Medulla oblongata (tissue), 1 donor: ENCODE measurements at regions not wholly inside any gene's neighbourhood (a gene's known extent, or its start where the extent isn't known, plus 50 kb on each side); places are given as distances from the start of the nearest gene placed in this dataset.
"Not testable (repeated sequence)": the region's sequence is repeated elsewhere in the genome, so short reads cannot be mapped to it uniquely, and the experiment has no call there.

ENCODE experiments used
- DNase-seq: peaks from one replicate; pipeline ENCODE4 v3.0.0-alpha.2; 2015; ENCODE audit errors: extremely low spot score

GRCh38 chr4:23408913-23409312 is 480.9 kb downstream of the PPARGC1A start:
- DNase-seq, result not testable (repeated sequence)

DNA sequence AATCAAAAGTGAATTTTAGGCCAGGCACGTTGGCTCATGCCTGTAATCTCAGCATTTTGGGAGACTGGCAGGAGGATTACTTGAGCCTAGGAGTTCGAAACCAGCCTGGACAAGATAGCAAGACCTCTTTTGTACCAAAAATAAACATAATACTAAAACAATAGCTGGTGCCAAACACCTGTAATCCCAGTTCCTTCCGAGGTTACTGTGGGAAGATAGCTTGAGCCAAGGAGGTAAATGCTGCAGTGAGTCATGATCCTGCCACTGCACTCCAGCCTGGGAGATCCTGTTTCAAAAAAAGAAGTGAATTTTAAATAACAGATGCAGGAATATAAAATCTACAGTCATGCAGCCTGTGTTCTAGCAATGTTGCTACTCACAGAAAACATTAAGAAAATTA is 488.3 kb downstream of the PPARGC1A start:
- DNase-seq, result no peak

DNA sequence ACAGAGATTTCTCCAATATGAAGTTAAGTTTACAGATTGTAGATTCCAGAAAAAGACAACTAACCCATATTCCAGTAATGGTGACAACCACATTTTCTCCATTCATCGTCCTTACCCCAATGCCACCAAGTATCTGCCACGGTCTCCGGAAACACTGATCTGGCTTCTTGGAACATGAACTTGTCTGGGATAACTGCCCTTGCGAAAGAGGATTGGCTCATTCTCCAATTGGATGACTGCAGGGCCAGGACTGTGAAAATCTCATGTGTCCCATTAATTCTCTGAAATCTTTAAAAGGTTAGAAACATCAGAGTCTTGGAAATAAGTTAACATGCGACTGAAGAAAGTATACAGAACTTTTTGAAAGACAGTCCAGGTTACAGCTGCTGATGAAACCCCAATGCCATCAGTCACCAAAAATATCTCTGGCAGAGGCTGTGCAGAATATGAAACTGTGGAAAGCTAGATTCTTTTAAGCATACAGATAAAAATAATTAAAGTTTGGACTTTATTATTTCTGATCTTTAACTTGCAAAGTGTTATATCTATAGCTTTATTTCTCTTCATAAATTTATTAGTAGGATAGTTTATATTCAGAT is 496.9 kb downstream of the PPARGC1A start:
- DNase-seq, result no peak

DNA sequence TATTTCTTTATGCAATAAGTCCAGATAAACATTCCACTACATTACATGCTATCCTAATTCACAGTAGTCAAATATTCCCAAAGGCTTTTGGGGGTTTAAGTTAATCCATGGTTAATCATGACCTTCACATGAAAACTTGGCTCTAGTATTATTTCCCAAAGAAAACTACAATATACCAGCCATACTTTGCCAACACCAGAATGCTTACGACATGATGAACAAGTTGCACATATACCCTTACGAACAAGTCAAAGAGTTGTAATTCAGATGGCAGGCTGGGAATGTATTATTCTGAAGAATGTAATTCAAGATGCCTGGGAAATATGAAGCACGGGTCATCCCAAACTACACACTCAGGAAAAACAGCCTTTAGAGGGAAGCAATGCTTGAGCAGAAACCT is 499.6 kb downstream of the PPARGC1A start:
- no peak for DNase-seq

DNA sequence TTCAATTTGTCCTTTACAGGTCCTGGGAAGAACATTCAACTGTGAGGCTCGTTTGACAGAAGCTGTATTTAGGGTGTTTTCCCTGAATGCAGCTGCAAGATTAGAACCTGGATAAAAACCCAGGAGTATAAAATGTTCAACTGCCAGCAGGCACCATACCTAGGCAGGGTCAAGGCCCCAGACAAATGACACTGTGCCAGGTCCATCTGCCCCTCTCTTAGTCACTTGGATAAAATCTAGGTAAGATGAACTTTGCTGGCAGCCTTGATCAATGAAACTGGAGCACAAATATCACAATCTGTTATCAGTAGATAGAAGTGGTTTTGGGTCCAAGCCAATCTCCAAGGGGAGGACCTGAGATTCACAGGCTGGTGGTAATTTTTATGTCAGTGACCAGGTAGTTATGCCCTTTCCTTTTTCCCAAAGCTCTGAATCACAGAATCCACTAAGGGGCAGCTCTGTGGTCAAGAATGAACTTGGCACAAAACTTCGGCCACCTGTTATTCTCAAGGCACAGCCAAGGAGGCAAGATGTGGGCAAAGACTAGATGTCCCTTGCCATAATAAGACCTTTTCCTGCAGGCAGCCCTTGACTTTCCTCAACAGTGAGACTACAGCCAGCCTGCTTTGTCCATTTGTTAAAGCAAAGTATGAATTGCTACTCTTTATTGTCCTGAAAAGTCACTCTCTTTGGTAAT is 501.0 kb downstream of the PPARGC1A start:
- no peak for DNase-seq

GRCh38 chr4:23388255-23388654 is 501.6 kb downstream of the PPARGC1A start:
- DNase-seq, result no peak

DNA sequence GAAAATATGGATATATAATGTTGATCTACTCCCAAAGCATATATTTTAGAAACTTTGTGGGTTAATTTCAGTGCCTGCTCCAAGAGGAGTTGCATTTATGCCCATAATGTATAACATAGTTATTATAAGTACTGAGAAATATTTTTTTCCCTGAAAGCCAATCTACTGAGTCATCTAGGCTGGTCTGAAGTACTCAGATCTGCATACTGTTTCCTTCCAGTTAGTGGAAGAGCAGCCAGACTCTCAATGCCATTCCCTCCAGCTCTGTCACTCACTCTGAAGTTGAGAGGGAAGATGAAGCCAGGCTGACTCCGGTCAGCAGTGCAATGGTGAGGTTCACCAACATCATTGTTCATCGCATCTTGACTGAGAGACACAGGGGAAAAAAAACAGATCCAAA is 505.1 kb downstream of the PPARGC1A start:
- no peak for DNase-seq

GRCh38 chr4:23382879-23383278 is 507.0 kb downstream of the PPARGC1A start:
- no peak for DNase-seq

DNA sequence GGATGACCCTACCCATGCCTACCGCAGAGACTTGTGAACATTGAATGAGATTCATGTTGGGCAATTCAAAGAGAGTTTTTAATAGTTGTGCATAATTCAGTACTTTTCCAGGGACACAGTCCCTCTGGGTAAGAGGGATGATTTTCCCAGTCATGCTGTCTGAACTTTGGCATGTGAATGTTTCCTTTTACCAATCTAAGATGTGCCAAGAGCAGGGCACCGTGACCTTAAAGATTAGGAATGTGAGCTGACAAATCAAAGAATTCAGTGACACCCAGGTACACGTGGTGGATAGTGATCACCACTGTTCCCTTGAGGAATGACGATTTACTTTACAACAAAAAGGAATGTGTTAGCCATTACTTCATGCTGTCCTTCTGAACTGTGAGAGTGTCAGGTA is 515.6 kb downstream of the PPARGC1A start:
- no peak for DNase-seq

GRCh38 chr4:23373261-23373660 is 516.6 kb downstream of the PPARGC1A start:
- no peak for DNase-seq

DNA sequence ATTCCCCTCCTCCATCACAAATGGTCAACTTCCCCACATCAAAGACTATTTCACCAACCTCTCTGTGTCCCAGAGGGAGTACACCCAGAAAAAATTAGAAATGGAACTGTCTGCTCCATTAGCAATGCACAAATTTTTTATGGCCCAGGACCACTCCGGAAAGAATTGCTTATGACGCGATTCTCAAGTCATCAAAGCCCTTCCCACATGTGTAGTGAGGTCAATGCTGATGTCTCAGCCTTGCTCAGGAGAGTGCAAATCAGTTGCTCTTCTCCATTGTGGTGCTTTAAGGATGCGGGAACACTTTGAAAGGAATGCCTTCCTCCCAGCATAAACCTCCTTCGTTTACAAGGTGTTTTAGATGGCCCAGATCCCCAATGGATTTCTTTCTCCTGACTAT is 518.3 kb downstream of the PPARGC1A start:
- DNase-seq, result no peak

DNA sequence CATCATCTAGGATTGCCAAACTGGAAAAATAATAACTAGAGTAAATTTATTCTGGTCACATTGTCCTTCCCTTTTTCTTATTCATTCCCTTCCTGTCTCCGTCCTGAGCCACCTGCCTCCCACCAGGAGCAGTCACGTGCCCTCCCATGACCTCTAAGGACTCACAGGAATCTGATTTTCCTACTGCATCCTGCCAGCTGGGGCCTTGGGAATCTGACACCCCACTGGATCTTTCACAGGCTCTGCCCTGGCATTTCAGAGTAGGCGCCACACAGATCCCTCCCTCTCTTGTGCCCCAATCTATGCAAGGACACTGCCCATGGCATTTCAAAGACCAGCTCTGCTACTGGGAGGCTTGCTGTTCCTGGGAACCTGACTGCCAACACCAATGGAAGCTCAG is 520.5 kb downstream of the PPARGC1A start:
- DNase-seq, result no peak

- no peak for DNase-seq
Observed at GRCh38 chr4:23368081-23368697, 521.7 kb downstream of the PPARGC1A start.

GRCh38 chr4:23366557-23366906 is 523.3 kb downstream of the PPARGC1A start:
- DNase-seq, result no peak

GRCh38 chr4:23365871-23366556 is 523.8 kb downstream of the PPARGC1A start:
- no peak for DNase-seq

DNA sequence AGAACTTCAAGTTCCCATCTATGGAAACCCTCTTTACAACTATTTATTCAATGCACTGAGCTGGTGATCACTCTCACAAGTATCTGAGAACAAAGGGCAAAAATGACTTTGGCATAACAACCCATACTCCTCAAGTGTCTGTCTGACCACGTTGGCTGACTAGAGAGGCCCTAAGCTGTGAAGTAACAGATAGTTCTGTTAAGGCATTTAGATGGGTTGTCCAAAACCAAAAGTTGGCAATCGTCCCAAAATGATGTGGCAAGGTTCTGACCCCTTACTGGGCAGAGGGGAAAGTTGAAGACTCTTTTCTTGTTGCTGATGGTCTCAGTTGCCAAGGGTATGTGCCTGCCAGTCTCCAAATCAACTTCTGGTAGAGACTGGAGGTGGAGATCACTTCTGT is 524.8 kb downstream of the PPARGC1A start:
- DNase-seq, result no peak

DNA sequence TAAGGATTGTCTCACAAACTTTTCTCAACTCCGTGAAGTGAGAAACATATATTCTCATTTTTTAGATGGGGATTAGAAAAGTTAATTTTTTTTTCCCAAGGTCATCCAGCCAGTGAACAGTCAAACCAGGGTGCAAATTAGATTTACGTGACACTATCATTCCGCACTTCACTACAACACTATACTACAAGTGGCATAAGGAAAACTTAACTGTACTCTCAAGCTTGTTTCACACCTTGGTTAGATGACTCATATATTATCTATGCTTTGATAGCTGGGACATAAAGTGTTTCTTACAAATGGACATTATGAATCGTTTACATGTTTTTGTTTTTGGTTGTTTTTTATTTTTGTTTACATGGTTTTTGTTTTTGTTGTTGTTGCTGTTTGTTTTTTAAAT is 525.7 kb downstream of the PPARGC1A start:
- no peak for DNase-seq

GRCh38 chr4:23361453-23361852 is 528.4 kb downstream of the PPARGC1A start:
- no peak for DNase-seq

DNA sequence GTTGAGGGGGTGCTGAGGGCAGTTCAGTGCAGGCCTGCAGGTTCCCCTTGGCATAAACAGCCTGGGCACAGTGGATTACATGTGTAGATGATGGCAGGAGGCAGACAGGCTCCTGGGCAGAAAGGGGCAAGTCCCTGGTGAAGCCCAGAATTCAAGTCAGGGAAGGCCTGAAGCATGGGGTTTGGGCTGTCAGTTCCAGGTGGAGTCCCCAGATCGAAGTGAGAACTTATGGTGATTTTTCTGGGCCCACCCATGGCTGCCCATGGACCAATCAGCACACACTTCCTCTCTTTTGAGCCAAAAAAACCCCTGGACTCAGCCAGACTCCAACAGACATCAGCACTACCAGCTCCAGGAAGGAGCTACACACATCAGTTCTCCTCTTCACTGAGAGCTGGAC is 529.1 kb downstream of the PPARGC1A start:
- DNase-seq, result no peak

- no peak for DNase-seq
Observed at GRCh38 chr4:23355258-23355657, 534.6 kb downstream of the PPARGC1A start.

DNA sequence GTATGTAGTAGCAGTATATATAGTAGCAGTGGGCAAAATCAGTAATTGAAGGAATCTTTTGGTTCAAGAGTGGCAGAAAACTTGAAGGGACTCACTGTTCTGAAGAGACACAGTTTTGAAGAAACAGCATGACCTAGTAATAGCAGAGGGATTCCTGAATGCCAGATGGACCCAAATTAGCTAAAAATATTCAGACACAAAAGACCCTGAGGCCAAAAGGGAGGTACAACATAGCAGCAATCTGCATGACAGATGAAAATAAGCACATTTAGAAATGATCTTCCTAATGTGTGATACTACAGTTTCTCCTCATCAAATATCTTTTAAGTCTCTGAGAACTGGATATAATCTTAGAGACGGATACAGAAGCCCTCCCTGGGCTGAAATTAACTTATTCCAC is 536.6 kb downstream of the PPARGC1A start:
- no peak for DNase-seq

- no peak for DNase-seq
Observed at GRCh38 chr4:23348789-23349498, 540.9 kb downstream of the PPARGC1A start.
